ENCODE measurements at regions not wholly inside any gene's neighbourhood (a gene's known extent, or its start where the extent isn't known, plus 50 kb on each side); places are given as distances from the start of the nearest gene placed in this dataset.
"Not testable (repeated sequence)": the region's sequence is repeated elsewhere in the genome, so short reads cannot be mapped to it uniquely, and the experiment has no call there.

GRCh38 chr10:43839973-43840372, 191.3 kb upstream of the ZNF32 start:
- Mint-ChIP-seq H3K4me3 (no peak overlapping the region), H3K27ac (no peak overlapping the region), H3K27me3 (ENCODE audit: low read depth in 3 of 3) (peaks cover 0 to 12% (median 8%) of the 10 kb centered on the region in 3 donors), H3K9me3 (peaks cover 0 to 9% (median 6%) of the 10 kb centered on the region in 7 donors), H3K36me3 (no peaks in the 10 kb centered on the region), H3K4me1 (no peaks in the 10 kb centered on the region)
- WGBS (ENCODE audit: insufficient coverage) = 58% methylated on average over 2 of the region's 3 CpGs
- Histone ChIP-seq H3K79me2 (ENCODE audit: insufficient read depth, low read length) (no peaks in the 10 kb centered on the region), H3K27ac (ENCODE audit: low read depth in 1 of 2, low read length in 2 of 2) (no peak overlapping the region), H3K4me1 (ENCODE audit: control insufficient read depth in 1 of 2, insufficient read depth in 2 of 2, low read length in 2 of 2) (no peaks in the 10 kb centered on the region), H3K27me3 (ENCODE audit: control insufficient read depth in 2 of 2, insufficient read depth in 2 of 2, low read length in 2 of 2) (no peaks in the 10 kb centered on the region), H3K9me3 (replicated peaks in 1 of 2; ENCODE audit: control insufficient read depth in 1 of 2, insufficient read depth in 1 of 2, low read length in 2 of 2) (no peaks in the 10 kb centered on the region), H3K36me3 (replicated peaks in 1 of 2; ENCODE audit: control insufficient read depth in 1 of 2, insufficient read depth in 2 of 2, low read length in 2 of 2) (no peaks in the 10 kb centered on the region), H3K4me2 (replicated peaks; ENCODE audit: extremely low read depth, low read length, poor library complexity, severe bottlenecking) (no peak overlapping the region), H3K4me3 (replicated peaks in 1 of 3; ENCODE audit: low read depth in 2 of 3, low read length in 3 of 3) (no peak overlapping the region), H4K20me1 (ENCODE audit: insufficient read depth, low read length) (no peaks in the 10 kb centered on the region), H3K9ac (ENCODE audit: insufficient read depth, low read length, poor library complexity, severe bottlenecking) (no peak overlapping the region), H2AFZ (ENCODE audit: insufficient read depth, low read depth, low read length, poor library complexity, severe bottlenecking) (no peak overlapping the region)
- no peak for DNase-seq
- no peak for TF ChIP-seq CTCF (IDR thresholded peaks at IDR 0.05)
- intact Hi-C loops (cut with micrococcal nuclease) = no loop called here

GRCh38 chr10:43834751-43835150, 186.1 kb upstream of the ZNF32 start:
- H3K27me3 Mint-ChIP-seq (ENCODE audit: low read depth in 3 of 3); H3K9ac ChIP-seq (ENCODE audit: insufficient read depth, low read length, poor library complexity, severe bottlenecking); H3K4me1 Mint-ChIP-seq; H4K20me1 ChIP-seq (ENCODE audit: insufficient read depth, low read length); H3K4me2 ChIP-seq (replicated peaks; ENCODE audit: extremely low read depth, low read length, poor library complexity, severe bottlenecking); H3K4me3 Mint-ChIP-seq; H3K27me3 ChIP-seq (ENCODE audit: control insufficient read depth in 2 of 2, insufficient read depth in 2 of 2, low read length in 2 of 2); H3K36me3 ChIP-seq (replicated peaks in 1 of 2; ENCODE audit: control insufficient read depth in 1 of 2, insufficient read depth in 2 of 2, low read length in 2 of 2); H3K4me3 ChIP-seq (replicated peaks in 1 of 3; ENCODE audit: low read depth in 2 of 3, low read length in 3 of 3); DNase-seq; intact Hi-C loops (cut with micrococcal nuclease); H3K9me3 ChIP-seq (replicated peaks in 1 of 2; ENCODE audit: control insufficient read depth in 1 of 2, insufficient read depth in 1 of 2, low read length in 2 of 2); H2AFZ ChIP-seq (ENCODE audit: insufficient read depth, low read depth, low read length, poor library complexity, severe bottlenecking); H3K27ac Mint-ChIP-seq; H3K79me2 ChIP-seq (ENCODE audit: insufficient read depth, low read length); H3K27ac ChIP-seq (ENCODE audit: low read depth in 1 of 2, low read length in 2 of 2); H3K4me1 ChIP-seq (ENCODE audit: control insufficient read depth in 1 of 2, insufficient read depth in 2 of 2, low read length in 2 of 2); H3K36me3 Mint-ChIP-seq: not testable (repeated sequence)
- H3K9me3 Mint-ChIP-seq = peaks cover 5 to 20% (median 14%) of the 10 kb centered on the region in 7 donors
- no CpG with 5 or more reads among the region's 2 CpGs for WGBS (ENCODE audit: insufficient coverage)
